ENCODE measurements at regions not wholly inside any gene's neighbourhood (a gene's known extent, or its start where the extent isn't known, plus 50 kb on each side); places are given as distances from the start of the nearest gene placed in this dataset.
"Not testable (repeated sequence)": the region's sequence is repeated elsewhere in the genome, so short reads cannot be mapped to it uniquely, and the experiment has no call there.

DNA sequence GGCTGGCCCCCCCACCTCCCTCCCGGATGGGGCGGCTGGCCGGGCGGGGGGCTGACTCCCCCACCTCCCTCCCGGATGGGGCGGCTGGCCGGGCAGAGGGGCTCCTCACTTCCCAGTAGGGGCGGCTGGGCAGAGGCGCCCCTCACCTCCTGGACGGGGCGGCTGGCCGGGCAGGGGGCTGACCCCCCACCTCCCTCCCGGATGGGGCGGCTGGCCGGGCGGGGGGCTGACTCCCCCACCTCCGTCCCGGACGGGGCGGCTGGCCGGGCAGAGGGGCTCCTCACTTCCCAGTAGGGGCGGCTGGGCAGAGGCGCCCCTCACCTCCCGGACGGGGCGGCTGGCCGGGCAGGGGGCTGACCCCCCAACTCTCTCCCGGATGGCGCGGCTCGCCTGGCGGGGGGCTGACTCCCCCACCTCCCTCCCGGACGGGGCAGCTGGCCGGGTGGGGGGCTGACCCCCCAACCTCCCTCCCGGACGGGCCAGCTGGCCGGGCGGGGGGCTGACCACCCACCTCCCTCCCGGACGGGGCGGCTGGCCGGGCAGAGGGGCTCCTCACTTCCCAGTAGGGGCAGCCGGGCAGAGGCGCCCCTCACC is 194.1 kb upstream of the GRIA1 start:
- not testable (repeated sequence) for DNase-seq

DNA sequence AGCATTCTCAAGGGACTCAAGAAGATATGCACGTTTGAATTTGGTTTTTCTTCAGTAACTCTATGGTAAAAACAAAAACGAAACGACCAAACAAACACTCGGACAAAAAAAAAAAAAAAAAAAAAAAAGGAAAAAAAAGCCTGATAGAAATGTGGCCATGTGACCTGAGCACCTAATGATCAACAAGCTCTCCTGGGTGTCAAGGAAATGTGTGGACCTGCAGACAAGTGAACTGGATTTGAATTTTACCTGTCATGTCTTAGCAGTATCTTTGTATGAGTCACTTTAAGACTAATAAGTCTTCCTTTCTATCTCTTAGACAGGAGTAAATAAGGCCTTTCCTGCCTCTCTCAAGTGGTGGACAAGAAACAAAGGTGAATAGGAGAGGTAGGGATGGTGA is 190.6 kb upstream of the GRIA1 start:
- no peak for DNase-seq

DNA sequence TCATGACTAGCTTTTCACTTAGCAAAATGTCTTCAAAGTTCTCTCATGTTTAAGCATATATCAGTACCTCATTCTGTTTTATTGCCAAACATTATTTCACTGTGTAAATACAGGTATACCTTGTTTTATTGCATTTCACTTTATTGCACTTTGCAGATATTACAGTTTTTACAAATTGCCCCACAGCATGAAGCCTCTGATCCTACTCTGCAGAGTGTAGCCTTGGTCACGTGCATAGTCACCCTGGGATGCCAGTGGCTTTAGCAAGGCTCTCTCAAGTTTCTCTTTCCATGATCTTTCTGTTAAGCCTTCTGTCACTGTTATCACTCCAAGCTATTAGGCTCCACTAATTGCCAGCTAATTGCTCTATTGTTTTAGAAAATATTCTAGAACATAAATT is 182.2 kb upstream of the GRIA1 start:
- DNase-seq: no peak

DNA sequence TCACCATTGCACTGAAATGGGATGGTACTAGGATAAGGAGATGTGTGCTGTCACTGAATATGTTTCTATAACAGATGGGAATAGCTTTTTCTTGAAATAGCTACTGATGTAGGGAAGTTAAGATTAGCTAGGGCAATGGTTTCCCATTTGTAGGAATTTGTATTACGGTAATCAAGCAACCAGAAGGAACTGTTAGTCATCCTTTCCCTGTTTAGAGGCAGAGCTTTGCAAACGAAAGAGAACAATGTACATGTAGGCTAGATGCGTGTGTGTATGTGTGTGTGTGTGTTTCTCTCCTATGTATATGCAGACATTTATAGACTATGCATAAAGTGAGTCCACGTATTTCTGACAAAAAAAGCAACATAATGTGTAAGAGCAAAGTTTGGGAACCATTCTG is 171.9 kb upstream of the GRIA1 start:
- no peak for DNase-seq

DNA sequence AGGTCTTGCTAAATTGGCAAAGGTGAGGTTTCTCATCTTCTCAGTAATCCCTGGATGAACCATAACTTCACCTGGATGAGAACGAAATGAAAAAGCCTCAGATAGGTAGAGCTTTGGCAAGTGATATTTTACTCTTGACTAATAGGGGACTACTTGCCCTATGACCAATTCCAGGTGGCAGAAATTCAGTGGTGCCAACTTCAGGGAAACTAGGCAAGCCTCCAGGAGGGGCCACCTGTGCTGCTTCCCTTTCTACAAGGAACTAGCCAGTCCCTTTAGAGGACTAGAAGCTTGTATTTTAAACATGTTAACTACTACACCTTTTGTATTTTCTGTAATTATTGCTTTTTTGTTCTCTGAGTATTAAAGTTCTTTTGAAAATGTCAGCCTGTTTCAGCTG is 169.0 kb upstream of the GRIA1 start:
- no peak for DNase-seq

DNA sequence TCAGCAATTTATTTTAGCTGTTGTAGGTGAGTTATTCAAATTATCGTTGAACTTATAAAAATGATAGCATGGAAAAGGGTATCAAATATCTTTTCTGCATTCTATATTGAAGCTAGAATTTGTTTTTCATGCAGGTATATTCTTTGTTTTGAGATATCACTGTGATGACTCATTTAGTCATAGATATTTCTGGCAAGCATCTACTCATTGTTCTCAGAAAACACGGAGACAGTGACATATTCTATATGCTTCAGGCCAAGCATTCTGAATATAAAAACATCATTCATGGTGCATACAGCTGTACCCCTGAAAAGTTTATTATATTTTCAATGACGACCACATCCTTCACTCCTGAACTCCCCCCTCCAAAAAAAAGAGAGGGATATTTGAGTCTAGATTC is 150.3 kb upstream of the GRIA1 start:
- no peak for DNase-seq

DNA sequence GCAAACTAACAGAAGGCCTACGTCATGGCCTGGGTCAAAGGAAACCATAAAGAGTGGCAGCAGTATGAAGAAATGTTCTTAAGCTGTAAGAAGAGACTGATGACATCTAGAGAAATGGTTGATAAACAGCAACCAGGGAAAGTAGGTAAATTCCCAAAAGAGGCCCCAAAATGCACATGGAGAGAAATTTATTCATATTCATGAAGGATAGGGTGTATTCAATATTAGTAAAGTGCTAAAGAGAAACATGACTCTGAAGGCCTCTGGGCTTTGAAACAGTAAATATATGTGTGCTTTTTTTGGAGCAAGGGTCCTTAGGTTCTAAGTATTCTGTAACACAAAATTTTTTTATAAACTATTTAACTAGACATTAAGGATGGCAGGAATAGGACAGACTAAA is 149.7 kb upstream of the GRIA1 start:
- no peak for DNase-seq

DNA sequence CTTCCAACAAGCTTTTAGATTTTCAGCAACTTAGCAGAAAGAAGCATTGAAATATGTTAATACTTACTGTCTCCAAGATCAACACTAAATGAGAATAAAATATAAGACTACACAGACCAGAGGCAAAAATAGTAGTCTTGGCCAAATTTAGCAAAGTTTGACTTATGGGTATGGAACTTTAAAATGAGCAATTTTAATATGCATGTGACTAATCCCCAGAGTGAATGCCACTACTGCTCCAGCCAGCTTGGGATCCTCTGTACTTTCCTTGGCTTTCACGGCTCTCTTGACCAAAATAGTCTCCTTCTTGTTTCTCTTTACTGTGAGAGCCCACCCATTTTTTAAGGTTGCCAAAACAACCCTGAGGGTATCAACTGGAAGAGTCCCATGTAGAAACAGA is 148.0 kb upstream of the GRIA1 start:
- DNase-seq: no peak

DNA sequence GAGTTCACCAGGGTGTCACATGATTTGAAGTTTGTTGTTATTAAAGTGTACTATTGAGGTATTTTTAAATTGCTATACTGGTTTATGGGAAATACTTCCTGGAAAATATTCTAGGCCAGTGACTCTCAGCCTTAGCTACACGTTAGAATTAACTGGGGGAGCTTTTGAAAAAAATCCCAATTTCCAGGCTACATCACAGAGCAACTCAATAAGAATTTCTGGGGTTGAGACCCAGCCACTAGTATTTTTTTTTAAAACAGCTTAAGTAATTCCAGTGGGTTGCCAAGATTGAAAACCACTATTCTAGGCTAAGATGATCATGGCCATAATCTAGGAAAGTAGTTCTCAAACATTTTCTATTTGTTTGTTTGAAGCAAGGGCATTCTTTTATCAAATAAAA is 142.9 kb upstream of the GRIA1 start:
- no peak for DNase-seq

DNA sequence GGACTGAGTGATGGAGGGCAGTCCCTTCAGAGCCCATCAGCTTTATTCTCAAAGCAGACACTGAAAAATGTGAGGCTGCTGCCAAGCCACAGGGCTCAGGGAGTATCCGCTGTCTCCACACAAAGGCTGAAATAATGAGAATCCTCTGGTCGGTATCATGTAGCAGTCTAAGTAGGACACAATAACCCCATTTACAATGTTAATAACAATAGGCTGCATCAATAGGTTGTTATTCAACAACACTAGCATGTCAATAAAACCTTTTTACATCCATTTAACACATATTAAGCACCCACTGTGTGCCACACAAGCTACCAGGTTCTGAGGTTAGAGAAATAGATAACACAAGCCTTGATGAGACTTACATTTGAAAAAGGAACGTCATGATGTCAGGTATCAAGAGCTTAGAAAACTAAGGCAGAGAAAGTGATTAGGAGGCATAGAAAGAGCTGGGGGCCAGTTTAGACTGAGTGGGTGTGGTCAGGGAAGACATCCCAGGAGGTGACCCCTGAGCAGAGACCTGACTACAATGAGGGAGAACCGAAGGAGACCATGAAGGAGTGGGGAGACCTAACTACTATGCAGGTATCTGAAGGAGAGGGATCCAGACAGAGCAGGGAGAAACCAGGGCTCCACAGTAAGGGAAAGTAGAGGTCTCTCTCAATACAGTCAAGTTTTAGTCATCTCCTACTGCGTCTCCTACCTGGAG is 140.1 kb upstream of the GRIA1 start:
- DNase-seq: no peak

DNA sequence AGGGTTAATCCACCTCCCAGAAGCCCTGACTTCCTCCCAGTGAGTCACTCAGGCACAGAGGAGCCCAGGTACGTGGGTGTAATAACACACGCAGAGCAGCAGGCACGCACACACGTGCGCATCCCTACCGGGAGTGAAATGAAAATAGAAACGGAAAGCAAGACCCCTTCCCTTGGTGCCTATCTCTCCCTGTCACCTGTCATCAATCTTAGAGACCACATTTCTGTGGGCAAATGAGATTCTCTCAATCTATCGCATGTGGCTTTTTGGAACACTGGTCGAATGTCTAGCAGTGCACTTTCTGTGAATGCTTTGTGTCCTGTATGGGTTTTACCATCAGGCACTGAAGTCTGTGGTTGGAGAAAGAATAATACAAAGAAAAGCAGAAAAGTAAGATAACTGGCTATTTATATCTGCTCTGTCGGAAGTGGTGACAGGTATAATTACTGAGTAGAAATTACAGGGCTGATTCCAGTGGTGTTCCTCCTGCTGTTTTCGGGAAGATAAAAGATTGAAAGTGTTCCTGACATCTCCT is 137.7 kb upstream of the GRIA1 start:
- DNase-seq: no peak

DNA sequence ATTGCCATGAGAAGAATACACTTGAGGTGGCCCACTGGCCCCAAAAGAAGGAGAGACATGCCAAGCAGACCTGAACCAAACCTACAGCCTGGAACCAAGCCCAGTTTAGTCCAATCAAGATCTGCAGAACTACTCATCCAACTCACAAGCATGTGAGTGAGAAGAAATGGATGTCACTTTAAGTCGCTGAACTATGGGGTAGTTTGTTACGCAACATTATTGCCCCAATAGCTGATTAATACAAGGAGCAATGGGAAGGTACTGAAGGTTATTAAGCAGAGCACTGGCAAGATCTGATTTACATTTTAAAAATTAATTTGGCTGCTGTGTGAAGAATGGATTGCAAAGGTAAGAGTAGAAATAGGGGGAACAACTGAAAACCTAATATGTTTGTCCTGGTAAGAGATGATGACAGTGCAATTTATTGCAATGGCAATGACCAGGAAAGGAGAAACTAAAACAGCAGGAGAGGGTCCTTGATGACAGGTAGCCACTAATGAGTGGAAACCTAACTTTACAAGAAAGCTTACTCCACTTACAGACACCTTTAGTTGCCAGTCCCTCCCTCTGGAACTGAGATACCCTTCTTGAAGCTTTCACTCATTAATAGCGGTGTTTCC is 132.9 kb upstream of the GRIA1 start:
- DNase-seq: no peak

DNA sequence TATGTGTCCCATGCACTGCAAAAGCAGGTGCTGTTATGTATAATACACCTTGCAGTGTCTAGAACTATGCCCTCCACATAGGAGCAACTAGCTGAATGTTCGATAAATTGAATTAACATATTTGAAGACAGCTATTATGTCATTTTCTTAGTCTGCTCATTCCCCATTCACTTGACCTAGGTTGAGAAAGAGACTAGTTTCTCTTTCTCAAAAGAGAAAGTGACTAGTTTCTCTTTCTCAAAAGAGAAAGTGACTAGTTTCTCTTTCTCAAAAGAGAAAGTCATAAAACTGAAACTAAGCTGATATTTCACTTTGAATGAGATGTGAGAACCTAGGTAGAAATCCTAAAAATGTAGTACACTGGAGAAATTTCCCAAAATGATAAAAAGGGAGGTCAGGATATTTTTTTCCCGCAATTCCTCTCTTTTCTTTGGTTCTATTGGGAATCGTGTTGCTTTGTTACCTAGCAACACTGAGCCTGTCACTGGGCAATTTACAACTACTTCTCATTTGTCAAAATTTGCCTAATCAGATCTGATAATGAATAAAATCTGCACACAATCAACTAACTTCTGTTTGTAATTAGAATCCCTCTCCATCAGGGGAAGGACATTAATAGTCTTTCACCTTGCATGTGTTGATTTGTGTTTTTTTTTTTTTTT is 132.0 kb upstream of the GRIA1 start:
- no peak for DNase-seq

DNA sequence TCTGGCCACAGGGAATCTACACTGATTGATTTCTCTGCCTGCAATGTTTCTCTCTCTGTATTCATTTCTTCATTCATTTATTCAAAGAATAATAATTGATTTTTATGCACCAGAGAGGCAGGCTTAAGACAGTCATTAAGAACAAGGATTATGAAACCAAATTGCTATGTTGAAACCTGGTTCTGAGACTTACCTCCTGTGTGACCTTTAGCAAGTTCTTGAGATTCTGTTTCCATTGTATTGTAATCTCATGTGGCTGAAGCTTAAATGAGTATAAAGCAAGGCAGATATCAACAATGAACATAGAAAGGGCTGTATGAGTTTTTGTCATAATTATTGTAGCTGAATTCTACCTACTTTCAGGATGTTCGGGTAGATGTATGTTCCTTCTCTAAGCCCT is 129.6 kb upstream of the GRIA1 start:
- DNase-seq: no peak

DNA sequence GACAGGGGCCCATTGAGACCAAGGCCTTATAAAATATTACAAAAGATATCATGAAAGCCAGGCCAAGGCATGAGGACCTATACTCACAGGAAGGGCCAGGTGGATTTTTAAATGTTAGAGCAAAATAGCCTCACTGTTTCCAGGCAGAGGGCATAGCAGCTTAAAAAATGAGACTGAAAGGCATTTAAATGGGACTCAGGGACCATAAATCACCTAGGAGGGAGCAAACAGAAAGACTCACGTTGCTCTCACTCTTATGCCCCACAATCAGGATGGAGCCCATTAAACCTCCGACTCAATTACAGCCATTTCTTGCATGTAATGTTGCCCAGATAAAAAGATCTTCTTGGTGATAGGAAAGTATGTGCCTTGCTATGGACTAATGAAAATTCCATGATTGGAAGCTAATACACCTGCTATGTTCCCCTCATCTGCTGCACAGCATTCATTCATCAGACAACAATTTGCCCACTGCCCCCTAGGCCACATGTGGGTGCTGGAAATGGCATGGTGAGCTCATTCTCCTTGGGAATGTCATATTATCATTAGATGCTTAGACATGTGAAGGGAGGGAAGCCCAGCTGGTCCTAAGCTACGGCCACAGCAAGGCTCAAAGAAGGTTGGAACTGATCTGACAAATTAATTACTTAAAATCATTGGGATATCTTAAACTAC is 128.6 kb upstream of the GRIA1 start:
- no peak for DNase-seq

DNA sequence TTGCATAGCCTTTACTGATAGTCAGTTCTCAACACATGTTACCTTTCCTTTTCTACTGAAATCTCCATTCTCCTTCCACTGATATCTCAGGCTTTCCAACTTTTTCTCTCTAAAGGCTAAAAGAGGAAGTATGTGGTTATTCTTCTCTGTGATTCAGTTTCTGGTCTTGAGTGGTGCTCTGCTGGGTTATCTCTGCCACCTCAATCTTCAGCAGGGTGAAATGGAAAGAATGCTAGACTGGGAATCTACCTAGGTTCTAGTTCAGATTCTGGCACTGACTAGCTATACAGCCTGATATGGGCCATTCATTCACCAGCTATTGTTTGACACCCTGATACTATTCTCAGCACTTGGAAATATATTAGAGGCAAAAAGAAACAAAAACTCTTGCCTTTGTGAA is 124.9 kb upstream of the GRIA1 start:
- DNase-seq: no peak

DNA sequence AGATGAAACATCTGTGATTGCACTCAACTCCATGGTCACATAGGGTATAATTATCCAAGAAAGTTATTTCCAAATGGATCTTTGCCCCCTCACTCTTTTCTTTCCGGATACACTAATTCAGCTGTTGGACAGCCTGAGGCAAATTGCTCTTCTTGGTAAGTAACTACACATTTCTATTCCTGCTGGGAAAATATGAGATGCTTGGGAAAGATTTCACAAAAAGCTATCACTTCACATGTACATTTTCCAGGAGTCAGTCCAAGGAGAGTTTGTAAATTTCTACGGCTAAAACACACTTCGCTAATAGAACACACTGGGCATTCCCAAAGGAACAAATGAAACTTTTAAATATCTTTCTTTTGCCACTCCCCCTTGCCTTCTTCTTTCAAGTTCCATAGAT is 123.0 kb upstream of the GRIA1 start:
- DNase-seq: no peak

DNA sequence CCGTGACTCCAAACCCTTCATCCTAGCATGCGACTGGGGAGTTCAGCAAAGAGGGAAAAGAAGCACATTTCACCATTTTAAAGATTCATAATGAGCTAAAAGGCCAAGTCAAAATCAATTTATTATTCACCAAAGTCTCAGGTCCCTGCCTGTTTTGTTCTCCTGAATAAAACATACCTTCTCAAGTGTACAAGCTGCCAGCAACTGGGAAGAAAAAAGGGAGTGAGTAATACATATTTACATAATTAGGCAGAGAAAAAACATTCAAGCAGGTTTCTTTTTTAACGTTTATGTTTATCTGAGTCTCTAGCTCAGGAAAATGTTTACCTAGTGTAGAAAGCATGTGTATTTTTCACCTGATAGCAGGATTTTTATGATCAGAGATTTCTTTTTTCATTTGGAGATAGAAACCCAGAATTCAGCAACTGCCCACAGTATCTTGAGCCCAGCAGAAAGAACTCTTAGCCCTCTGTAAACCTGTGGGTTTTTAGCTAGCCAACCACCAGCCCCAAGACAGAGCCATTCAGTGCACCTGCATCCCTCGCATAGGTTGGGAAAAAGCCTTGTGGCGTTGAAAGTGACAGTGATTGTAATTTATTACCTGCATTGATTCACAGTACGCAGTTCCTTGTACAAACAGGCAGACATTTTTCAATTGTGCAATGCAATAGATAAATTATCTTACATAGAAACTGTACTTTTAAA is 117.9 kb upstream of the GRIA1 start:
- DNase-seq: no peak

DNA sequence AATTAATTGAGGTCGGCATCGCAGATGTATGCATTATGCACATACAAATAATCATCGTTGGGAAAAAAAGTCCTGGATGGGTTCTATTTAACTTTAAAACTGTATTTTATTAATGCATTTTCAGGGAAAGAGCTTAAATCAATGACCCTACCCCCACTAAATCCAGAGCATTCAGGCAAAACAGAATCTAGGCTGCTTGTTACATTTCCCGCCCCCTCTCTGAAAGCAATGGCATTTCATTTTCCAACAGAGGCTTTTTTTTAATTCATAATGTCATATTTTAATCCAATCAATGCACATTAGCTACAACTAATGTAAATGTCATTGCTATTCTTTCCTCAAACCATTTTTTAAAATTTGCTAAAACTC is 117.4 kb upstream of the GRIA1 start:
- DNase-seq: no peak

DNA sequence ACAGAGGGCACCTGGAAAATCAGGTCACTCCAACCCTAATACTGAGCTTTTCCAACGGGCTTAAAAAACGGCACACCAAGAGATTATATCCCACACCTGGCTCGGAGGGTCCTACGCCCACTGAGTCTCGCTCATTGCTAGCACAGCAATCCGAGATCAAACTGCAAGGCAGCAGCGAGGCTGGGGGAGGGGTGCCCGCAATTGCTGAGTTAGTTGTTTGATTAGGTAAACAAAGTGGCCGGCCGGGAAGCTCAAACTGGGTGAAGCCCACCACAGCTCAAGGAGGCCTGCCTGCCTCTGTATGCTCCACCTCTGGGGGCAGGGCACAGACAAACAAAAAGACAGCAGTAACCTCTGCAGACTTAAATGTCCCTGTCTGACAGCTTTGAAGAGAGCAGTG is 108.8 kb upstream of the GRIA1 start:
- not testable (repeated sequence) for DNase-seq

DNA sequence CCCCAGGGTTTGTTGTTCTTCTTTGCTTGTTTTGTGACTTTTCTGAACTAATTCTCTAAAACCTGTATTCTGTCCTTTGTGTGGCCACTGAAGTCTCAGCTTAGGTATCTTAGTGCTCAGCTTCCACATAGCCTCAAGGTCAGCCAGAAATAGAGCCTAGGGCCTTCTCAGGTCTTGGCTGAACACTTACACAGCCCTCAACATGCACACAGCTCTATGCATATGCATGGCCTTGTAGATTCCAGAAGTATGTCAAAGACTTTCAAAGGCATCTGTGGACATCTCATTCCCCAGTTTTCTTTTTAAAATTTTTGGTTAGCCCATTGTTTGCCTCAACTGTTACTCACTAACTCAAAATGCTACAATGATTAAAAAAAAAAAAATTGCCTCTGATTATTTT is 99.9 kb upstream of the GRIA1 start:
- no peak for DNase-seq

DNA sequence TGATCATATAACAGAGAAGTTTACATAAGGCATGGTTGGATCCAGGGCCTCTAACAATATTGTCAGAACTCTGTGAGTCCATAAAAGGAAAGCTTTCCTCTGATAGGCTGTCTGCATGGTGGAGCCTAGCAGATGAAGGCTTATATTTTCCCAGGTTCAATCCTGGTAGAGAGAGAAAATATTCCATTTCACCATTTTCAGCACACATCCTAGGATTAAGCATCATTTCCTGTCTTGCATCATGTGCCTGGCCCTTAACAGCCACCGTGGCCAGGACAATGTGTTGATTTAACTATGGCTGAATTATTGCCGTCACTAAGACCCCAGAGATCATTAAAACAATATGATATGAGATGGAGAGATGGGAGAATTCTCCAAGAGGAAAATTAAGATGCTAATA is 90.9 kb upstream of the GRIA1 start:
- DNase-seq: no peak

DNA sequence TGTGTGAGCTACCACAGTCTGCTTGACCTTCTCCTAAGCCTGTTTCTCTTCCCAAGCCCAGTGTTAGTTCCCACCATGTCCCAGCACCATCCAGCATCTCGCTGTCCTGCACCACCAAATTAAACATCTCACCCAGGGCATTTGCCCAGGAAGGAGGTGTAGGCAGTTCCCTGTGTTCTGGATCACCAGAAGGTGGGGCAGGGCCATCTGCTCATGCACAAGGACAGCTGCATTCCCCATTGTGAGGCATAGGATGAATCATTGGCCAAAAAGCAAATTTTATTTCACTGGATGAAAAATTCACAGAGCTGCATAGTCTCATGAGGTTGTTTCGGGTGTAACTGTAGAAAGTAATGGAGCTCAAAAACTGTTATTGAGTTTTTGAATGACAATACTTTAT is 89.5 kb upstream of the GRIA1 start:
- DNase-seq: no peak

Measured in 8988T (cell line).